HT-29 (cell line): ENCODE measurements at regions not wholly inside any gene's neighbourhood (a gene's known extent, or its start where the extent isn't known, plus 50 kb on each side); places are given as distances from the start of the nearest gene placed in this dataset.
"Not testable (repeated sequence)": the region's sequence is repeated elsewhere in the genome, so short reads cannot be mapped to it uniquely, and the experiment has no call there.

Experiments used
- DNase-seq: peaks from one replicate; pipeline ENCODE4 v3.0.0-alpha.2; 2015; ENCODE audit warnings: low spot score

DNA sequence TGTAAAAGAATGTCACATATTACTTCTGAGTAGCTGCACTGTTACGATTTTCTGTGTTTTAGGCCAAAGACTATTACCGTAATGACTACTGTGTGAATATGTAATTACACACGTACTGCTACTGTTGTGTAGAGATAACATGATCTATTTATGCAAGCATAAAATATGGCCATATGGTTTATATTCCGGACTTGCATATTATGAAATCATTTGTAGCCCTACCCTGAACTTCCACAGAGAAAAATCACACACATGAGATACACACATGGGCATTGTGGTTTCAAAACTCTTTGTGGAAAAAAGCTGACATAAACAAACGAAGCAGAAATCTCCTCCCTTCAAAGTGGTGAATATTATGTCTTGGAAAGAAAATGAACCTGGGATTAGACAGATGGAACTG is 373.0 kb upstream of the ADAMTS5 start:
- DNase-seq = no peak

GRCh38 chr21:27338007-27338406 is 371.1 kb upstream of the ADAMTS5 start:
- not testable (repeated sequence) for DNase-seq

GRCh38 chr21:27333096-27333495 is 366.2 kb upstream of the ADAMTS5 start:
- DNase-seq = no peak

GRCh38 chr21:27329255-27329851 is 362.5 kb upstream of the ADAMTS5 start:
- DNase-seq = no peak

GRCh38 chr21:27326301-27326700 is 359.4 kb upstream of the ADAMTS5 start:
- DNase-seq = no peak

DNA sequence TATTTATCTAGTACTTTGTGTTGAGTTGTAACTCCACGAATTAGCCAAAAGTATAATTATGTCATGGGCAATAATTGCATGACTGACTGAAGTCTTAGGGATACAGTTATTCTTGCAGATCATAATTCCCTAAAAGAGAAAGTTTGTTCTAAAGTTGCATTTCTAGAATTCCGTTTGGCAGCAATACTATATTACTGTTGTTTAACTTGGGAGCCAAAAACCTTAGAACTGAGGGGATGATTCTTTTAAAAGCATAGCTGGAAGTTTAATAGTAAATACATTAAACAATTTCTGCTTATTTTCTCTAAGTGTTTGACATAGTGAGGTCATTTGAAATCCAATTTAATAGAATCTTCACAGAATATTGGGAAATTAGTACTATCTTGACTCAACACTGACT is 356.4 kb upstream of the ADAMTS5 start:
- DNase-seq = no peak

DNA sequence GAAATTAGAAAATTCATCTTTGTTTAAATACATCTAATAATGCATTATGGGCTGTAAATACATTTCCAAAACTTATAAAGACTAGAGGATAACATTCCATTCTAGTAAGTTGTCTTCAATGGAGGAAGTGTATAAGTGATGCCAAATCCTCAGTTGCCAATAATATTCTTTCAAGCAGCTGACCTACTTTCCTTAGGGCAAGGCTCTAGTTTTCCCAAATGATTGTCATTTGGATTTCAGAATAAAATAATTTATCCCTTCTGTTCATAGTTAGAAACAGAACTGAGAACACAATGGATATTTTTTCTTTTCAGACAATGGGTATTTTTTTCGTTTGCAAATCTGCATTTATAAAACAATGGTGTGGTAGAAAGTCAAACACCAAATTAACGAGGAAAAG is 354.9 kb upstream of the ADAMTS5 start:
- no peak for DNase-seq

DNA sequence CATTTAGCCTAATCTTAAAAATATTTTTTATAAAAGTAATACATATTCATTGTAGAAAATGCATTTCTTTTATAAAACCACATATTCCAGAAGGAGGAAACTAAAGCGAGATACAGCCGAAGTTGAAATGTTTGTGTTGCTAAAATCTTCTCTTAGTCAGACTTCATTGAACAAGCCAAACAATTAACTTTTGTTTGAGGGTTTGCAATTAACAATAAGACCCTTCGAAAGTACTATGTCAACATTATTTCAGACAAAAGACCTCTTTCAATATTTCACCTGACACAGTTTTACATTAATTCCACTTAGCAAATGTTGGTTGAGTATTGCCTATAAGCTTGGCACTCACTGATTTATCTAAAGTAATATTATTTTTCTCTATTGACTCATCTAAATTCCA is 354.0 kb upstream of the ADAMTS5 start:
- DNase-seq = no peak

DNA sequence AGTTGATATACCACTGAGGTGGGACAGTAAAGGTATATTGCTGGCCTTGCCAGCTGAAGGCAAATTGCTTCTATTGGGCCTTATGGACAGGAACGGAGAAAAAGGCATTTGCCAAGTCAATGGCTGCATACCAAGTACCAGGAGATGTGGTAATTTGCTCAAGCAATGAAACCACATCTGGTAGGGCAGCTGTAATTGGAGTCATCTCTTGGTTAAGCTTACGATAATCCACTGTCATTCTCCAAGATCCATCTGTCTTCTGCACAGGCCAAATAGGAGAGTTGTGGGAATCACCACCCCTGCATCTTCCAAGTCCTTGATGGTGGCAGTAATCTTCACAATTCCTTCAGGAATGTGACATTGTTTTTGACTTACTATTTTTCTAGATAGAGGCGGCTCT is 350.7 kb upstream of the ADAMTS5 start:
- DNase-seq = not testable (repeated sequence)

GRCh38 chr21:27315373-27315772 is 348.5 kb upstream of the ADAMTS5 start:
- no peak for DNase-seq

DNA sequence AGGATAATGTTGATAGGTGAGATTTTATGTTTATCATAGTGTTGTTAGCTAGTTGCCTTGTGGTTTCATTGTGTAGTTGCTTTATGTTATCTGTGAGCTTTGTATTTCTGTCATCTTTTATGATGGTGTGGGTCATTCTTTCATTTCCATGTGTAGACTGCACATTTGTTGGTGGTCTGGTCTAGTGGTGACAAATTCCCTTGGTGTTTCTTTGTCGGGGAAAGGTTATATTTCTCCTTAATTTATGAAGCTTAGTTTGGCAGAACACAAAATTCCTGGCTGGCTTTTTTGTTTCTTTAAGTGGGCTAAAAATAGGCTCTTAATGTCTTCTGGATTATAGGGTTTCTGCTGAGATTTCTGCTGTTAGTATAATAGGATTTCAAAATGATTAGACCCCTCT is 347.2 kb upstream of the ADAMTS5 start:
- no peak for DNase-seq

DNA sequence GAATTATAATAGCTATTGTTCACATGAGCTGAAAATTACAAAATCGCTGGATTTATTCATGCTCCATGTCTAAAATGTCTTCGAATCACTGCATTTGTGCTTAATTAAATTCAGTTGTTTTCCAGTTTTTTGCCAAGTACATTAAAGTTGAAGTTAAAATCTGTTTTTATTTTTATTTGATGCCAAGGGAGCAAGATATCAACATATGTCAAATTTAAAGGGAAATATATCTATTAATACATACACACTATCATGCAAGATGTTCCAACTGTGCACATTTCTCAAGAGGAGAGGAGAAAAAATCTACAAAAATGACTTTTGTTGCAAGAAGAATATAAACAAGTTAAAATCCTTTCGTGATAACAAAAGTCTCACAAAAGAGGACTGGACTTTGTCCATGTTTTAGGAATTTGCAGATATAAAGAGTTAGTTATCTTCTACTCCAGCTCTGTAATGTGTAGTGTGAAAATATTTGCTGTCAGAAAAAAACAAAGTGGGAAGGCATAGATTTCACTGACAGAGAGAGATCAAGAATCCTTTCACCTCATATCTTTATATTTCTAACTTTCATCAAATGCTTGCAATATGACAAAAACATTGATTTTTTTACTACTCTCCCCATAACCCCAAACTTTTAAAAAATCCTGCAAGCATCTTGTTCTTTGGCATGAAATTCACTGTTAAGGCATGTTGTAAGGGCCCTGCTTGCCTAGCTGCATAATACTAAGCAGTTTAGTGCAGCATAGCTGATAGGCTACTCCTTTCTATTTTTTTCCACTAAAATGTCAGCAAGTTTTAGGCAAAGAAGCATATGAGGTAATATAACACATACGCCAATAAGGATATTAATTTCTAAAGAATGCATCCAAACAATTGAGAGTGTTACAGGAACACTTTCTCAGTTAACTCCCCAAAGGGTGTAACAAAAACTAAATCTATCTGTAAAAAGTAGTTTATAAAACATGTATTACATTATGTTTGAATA is 340.2 kb upstream of the ADAMTS5 start:
- no peak for DNase-seq

DNA sequence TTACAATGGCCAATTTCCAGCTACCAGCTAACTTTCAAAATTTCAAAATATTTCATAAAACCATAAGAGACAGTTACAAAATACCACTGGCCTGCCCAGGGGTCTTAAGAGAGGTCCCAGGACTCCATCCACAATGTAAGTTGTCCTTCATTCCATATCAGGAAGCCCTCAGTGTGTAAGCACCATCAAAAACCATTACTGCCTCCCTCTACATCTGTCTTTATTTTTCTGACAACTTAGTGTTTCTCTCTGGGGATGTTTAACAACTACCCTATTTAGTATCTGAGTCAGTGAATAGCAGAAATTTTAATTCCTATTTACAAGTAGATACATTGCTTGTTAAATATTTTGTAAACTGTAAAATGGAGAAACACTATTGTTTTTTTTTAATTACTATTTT is 339.3 kb upstream of the ADAMTS5 start:
- no peak for DNase-seq

GRCh38 chr21:27301220-27301619 is 334.3 kb upstream of the ADAMTS5 start:
- DNase-seq = no peak

- no peak for DNase-seq
Observed at GRCh38 chr21:27300770-27301169, 333.9 kb upstream of the ADAMTS5 start.

GRCh38 chr21:27298465-27298864 is 331.6 kb upstream of the ADAMTS5 start:
- DNase-seq = no peak

- DNase-seq = no peak
Observed at GRCh38 chr21:27293239-27293638, 326.4 kb upstream of the ADAMTS5 start.

- no peak for DNase-seq
Observed at GRCh38 chr21:27292783-27293182, 325.9 kb upstream of the ADAMTS5 start.

- DNase-seq = no peak
Observed at GRCh38 chr21:27292229-27292628, 325.3 kb upstream of the ADAMTS5 start.

- DNase-seq = no peak
Observed at GRCh38 chr21:27291006-27291405, 324.1 kb upstream of the ADAMTS5 start.

DNA sequence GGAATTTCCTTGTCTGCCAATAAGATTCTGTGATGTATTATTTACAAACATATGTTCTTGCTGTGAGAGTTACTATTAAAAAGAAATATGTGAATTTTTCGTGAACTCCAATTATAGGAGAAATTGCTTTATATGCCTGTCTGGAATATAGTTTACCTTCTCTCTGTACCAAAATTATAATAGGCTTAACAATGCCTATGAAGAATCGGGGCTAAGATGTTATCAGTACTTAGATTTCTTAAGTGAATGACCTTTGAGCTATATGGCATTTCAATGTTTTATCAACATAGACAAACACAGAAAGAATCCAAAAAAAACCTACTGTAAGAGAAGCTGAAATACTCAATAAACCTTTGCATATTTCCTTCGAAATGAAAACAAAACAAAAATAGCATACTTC is 323.1 kb upstream of the ADAMTS5 start:
- no peak for DNase-seq

DNA sequence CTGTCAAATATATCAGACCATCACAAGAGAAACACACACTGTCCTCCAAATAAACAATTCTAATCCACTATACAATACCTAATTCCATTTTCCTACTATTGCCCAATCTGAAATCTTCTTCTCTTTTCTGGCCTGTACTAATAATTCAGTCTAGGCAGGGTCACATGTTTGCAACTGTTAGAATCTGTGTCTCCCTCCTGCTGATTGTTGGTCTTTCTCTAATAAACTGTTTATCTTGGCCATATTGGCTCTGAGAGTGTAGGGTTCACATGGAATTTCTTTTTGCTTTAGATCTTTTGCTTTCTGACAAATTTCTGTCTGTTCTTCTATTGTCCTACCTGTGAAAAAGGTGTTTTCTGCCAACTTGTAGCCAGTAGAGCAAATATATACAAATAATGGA is 319.9 kb upstream of the ADAMTS5 start:
- DNase-seq = no peak

- no peak for DNase-seq
Observed at GRCh38 chr21:27277110-27277509, 310.2 kb upstream of the ADAMTS5 start.
